H4 (cell line): ENCODE measurements at regions not wholly inside any gene's neighbourhood (a gene's known extent, or its start where the extent isn't known, plus 50 kb on each side); places are given as distances from the start of the nearest gene placed in this dataset.
A peak's percentile ranks its signal among the peaks of the same experiment; 100 is the strongest.

Experiments
- DNase-seq: peaks from one replicate; pipeline ENCODE4 v3.0.0-alpha.2; 2015; ENCODE audit warnings: low spot score

DNA sequence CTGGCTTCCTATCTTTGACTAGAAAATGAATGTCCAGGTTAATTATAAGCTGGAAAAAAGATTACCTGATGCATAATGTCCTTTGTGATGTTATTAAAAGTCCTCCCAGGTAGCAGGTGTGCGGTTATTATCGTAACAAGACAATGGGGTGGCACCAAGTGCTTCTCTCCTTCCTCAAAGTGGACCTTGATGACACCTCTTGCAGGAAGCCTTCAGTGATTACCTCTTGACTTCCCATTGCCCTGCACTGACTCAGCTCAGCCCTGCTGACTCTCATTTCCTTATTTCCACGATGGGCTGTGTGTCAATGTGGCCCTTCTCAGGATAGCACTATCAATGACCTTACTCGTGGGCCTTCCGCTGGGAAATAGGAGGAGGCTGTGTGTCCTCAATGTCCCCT, 477.4 kb upstream of the CCL2 start:
- no peak for DNase-seq

DNA sequence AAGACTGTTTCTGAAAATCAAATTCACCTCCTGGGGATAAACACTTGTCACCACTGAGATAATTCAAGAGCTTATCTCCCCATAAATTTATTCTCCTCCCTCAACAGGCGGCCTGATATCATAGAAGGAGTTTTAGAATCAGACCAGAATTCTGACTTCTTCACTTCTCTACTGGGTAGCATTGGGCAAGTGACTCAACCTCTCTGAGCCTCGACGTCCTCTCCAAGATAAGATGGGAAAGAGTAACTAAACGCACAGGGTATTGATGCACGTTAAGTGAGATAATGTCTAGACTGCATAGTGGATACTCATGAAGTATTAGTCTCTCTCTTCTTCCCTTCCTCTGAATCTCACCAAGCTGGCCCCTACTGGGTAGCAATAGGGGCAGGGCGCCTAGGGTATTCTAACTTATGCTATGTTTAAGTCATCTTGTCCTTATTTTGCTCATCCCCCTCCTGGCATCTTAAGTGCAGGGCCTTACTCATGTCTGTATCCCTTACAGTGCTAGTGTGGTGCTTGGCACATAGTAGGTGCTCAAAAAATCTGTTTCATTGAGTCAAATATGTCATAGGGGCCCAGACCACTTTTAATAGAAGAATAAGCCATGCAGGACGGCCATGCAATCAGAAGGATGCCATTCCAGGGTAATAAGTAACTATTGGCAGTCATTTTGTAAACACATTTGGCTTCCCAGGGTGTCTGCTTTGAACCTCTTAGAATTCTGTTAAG, 476.4 kb upstream of the CCL2 start:
- no peak for DNase-seq

DNA sequence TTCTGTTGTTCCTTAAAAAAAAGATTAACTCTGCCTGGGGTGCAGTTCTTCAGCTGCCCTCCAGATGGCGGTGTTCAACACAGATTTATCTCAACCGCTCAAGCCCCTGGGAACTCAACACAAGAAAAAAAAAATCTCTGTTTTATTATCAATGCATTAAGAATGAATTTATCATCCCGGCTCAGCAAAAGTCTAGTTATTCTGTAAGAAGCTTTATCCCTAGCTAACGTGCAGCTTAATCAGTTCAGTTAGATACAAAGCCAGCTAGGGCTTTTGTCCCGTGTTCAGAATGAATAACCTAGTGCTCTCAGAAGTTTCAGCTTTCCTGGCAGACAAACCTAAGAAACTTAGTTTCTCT, 475.9 kb upstream of the CCL2 start:
- peak; percentile 45 for DNase-seq

GRCh38 chr17:33785281-33785680, 469.8 kb upstream of the CCL2 start:
- DNase-seq: no peak

- DNase-seq: no peak
Measured at GRCh38 chr17:33786478-33786877, 468.6 kb upstream of the CCL2 start.

DNA sequence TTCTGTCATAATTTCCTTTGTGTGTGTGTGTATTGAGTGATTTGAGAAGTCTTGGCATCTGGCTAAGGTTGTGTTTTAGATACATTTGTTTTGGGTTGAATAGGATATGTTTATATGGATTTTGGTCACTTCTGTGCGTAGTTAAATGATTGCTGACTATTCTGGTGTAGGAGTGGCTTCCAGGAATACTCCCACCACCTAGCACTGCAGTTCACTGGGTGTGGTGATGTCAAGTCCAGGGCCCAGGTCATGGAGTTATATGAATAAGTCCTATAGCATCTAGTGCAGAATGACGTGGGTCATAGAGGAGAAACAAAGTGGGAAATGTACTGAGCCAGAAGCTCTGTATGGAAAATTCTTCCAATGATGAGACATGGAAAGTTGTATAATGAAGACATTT, 465.4 kb upstream of the CCL2 start:
- DNase-seq: no peak

- DNase-seq: no peak
Measured at GRCh38 chr17:33797181-33797580, 457.9 kb upstream of the CCL2 start.

DNA sequence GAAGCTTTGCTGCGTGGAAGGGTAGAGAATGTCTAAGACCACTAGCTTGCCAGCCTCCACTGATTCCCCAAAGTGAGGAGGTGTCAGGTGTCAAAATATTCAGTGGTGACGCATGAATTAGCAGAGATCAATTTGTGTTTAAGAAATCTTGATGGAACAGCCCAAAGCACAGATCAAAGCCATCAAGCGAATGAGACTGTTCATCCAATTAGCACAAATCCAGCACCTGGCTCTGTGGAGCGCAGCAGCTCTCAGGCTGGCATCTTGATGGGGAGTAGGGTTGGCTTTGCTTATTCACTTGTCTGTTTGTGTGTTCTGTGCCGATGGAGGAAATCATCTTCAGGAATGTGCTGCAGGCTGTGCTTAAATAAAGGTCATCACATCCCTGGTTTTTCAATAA, 456.8 kb upstream of the CCL2 start:
- DNase-seq: no peak

DNA sequence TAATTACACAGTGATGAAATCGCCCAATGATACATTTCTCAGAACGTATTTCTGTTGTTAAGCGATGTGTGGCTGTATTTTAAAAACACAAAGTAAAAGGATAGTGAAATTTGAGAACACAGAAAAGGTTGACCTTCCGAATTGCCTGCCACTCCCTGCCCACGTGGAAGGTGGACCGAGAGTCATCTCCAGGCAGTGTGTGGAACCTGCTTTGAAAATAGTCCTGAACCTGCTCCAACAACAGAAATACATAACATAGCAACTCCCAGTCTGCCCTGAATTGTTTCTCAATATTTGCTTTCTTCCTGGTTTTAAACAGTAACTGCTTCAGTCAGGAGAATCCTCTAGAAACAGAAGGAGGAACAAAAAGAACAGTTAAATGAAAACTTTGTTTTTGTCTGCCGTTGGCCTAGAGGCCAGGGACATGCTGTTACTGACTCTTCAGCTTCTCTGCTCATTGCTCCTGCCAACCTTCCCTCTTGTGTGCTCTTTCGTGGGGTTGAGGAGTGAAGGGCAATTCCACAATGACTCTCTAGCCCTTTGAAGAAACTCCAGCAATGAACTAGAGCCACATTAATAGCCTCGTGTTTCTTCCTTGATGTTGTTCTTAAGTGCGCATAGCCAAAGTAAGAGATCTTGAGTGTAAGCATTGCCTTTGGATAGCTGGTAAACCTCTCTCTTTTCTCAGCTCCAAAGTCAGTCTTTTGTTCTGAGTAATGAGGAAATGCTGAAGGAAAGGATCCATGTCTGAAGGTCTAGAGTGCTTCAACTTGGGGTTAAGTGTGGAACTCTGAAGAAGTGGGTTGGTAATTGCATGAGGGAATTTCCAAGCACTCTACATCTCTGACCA, 452.5 kb upstream of the CCL2 start:
- no peak for DNase-seq

GRCh38 chr17:33803199-33803685, 451.8 kb upstream of the CCL2 start:
- no peak for DNase-seq

DNA sequence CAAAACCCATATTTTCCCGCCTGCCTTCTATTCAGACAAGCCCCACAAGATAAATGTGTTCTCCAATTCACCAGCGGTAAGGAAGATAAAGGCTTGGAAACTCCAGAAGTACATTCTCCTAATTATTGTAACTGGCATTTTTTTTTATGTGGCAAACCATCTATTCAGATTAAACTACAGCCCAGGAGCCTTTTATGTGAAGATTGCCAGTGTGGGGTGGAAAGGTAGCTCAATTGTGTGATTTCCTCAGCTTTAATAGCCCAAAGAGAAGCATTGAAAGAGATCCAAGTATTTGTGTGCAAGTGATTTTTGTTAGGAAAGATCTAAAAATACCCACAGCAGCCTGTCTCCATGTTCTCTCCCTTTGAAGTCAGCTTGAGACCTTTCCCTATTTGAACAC, 451.4 kb upstream of the CCL2 start:
- no peak for DNase-seq

GRCh38 chr17:33804401-33804800, 450.7 kb upstream of the CCL2 start:
- peak; percentile 10 for DNase-seq

DNA sequence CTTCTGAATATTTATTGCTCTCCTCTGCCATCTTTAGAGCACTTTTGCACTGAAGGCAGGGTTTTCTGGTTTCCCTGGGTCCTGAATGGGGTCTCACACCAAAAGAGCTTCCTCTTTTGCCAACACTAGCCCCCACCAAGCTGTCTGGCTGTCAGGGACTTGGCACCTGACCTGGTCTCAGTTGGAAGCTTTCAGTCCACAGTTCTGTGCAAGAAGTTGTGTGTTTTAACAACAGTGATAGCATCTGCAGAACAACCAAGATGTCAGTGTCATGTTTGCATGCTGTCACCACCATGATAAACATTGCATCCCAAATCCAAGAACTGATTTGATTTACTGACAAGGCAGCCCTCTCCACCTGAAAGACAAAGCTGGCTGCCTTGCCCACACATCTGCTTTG, 448.5 kb upstream of the CCL2 start:
- DNase-seq: no peak

DNA sequence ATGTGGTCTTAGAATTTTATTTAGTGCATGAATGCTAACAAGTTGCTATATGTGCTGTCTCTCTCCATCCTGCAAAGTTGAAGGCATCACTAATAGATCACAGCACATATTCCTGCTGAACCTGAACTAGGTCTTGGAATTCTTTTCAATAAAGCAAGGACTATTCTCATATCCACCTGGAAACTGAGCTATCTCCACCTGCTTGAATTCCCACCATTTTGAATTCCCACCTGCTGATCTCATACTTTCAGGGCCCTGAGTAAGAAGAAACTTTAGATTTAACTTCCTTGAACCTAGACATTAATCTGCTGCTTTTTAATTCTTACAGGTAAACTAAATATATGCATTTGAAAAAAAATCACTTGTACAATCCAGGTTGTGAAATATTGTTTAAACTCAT, 445.3 kb upstream of the CCL2 start:
- no peak for DNase-seq

DNA sequence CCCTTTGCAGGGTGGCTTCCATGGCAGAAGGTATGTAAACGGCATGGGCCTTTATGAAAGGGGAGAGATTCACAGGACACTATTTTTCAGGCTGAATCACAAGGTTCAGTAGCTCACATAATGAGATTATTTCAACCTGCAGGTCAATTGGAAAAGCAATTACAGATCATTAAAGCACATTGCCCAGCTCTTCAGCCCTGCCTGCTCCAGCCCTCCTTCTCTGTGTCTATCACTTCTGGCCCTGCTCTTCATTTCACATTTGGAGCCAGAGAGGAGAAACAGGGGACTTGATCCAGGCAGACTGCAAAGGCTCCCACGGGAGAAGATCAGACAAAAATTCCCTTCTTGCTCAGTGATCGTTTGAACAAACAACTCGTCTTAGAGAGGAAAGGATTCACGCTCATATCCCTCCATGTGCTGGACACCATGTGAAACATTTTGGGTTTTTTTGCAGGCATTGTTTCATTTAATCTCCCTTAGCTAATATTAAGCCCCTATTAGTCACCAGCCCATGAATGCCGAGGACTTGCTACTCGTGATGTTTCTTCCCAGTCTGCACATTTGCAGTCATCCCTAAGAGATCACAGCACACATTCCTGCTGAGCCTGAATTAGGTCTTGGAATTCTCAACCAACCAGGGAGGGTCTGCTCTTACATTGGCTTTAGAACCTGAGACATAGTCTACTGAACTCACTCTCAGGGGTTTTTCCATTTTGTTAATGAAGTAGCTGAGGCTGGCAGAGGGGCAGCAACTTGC, 443.9 kb upstream of the CCL2 start:
- no peak for DNase-seq

GRCh38 chr17:33811984-33812577, 443.0 kb upstream of the CCL2 start:
- no peak for DNase-seq

DNA sequence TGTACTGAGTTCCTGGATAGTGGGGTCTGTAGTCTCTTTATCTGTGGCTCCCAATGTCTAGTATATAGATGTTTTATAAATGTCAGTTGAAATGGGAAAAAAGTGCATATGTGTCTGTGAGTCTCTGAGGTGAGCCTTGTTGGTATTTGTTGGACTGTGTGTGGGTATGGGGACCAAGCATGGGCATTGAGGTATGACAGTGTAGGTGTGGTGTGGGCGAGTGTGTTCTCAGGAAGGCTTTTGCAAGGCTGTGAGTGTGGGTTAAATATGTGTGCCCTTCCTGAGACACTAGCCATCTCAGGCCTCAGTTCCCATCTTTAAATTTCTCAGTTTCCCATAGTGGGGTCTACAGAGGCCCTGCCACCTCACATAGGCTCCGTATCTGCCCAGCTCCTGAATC, 440.2 kb upstream of the CCL2 start:
- no peak for DNase-seq

DNA sequence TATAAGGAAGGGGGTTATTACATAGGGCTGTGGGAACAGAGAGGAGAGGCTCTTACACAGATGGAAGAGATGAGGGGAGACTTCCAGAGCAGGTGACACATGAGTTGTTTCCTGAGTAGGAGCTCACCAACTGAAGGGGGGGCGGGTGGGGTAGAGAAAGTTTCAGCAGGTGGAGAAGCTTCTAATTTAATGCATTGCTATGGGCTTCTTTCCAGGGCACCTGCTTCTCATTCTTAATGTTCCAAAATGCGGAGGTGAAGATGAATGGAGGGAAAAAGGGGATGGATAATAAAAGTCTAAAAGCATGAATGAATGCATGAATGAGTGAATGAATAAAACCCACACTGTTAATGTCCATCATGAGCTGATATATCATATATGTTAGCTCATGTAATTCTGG, 439.0 kb upstream of the CCL2 start:
- DNase-seq: no peak

GRCh38 chr17:33816842-33817617, 438.1 kb upstream of the CCL2 start:
- DNase-seq: no peak

GRCh38 chr17:33819539-33819938, 435.5 kb upstream of the CCL2 start:
- no peak for DNase-seq

- no peak for DNase-seq
Measured at GRCh38 chr17:33832262-33832661, 422.8 kb upstream of the CCL2 start.
